GM03348 (cell line): ENCODE measurements at regions not wholly inside any gene's neighbourhood (a gene's known extent, or its start where the extent isn't known, plus 50 kb on each side); places are given as distances from the start of the nearest gene placed in this dataset.
"Not testable (repeated sequence)": the region's sequence is repeated elsewhere in the genome, so short reads cannot be mapped to it uniquely, and the experiment has no call there.

Source experiments
- DNase-seq: peaks from one replicate; pipeline ENCODE4 v3.0.0; 2012; ENCODE audit warnings: low spot score

DNA sequence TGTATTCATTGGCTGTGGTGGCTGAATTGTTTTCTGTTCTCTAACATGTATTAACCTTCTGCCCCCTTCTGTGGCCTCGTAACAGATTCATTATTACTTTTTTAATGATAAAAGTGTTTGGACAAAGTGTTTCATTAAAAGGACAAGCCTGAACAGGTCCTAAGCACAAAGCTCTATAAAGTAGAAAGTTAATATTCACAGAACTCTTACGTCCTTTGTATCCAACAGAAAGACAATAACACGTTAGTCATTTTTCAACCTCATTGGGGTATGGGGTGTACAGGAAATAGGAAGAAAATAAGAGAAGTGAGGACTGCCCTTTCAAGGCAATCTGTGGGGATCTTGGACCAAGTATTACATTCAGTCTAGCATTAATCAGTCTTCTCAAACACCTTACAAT, 105.5 kb upstream of the RGPD4 start:
- no peak for DNase-seq

DNA sequence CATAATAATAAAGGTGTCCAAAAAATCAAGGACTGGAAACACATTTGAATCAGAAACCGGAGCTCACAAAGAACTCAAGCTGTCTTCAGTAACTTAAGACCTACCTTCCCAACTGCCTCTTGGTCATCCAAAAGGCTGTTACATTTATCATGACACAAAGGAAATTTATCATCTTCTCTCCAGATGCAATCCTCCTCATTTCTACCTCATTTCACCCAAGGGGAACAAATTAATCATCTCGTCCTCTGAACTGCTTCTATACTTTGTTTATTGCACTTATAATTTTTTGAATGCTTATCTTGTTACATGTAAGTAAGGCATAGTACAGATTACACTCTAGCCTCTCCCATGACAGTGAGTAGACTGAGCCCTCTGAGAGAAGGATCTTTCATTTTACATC, 105.1 kb upstream of the RGPD4 start:
- DNase-seq: no peak

DNA sequence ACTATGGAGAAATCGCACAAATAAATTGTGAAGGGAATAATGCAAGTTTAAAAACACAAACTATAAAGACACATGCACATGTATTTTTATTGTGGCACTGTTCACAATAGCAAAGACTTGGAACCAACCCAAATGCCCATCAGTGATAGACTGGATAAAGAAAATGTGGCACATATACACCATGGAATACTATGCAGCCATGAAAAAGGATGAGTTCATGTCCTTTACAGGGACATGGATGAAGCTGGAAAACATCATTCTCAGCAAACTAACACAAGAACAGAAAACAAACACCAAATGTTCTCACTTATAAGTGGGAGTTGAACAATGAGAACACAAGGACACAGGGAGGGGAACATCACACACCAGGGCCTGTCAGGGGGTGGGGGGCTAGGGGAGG, 100.9 kb upstream of the RGPD4 start:
- not testable (repeated sequence) for DNase-seq

DNA sequence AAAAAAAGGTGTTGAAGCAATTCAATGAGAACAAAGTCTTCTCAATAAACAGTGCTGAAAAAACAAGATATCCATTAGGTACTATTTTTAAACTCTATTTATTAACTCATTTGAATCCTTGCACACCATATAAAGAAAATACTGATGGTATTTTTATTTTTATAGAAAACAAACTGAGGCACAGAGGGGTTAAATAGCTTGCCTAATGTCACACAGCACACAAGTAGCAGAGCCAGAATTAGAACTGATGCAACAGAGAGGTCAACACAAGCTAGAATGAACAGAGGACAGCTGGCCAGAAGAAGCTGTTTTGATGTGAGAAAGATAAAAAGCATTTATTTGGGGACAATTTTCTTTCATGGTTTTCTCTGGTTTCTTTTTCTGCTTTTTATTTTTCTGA, 99.4 kb upstream of the RGPD4 start:
- DNase-seq: no peak

DNA sequence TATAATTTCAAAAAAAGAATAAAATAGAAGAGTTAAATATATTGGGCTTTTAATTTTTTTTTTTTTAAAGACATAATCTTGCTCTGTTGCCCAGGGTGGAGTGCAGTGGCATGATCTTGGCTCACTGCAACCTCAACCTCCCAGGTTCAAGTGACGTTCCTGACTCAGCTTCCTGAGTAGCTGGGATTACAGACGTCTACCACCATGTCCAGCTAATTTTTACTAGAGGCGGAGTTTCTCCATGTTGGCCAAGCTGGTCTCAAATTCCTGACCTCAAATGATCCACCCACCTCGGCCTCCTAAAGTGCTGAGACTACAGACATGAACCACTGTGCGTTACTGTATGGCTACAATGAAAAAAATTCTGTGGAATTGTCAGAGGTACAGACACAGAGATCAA, 98.1 kb upstream of the RGPD4 start:
- DNase-seq: no peak

DNA sequence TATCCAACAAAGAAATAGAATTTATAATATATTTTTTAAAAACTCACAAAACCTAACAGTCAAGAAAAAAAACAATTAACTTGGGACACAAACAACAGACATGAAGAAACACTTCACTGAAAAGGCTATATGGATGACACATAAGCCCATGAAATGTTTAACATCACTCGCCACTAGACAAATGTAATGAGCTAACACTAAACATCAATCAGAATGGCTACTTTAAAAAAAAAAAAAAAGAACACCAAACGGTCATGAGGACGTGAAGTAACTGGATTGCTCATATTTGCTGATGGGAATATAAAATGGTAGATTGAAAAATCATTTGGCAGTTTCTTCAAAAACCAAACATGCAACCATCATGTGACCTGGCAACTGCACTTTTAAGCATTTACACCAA, 97.3 kb upstream of the RGPD4 start:
- DNase-seq: no peak

DNA sequence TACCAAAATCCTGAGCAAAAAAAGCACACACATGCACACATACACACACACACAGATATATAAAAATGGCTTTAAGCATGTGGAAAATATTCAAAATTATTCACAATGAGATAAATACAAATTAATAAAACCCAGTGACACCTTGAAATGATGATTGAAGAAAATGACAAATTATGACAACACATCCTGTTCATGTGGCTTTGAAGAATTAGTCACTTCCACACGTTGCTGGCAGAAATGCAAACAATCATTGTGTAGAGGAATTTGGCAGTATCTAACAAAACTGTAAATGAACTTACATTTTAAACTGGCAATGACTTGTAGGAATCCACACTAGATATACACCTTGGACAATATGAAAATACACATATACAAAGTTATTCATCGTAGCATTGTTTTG, 95.8 kb upstream of the RGPD4 start:
- no peak for DNase-seq

DNA sequence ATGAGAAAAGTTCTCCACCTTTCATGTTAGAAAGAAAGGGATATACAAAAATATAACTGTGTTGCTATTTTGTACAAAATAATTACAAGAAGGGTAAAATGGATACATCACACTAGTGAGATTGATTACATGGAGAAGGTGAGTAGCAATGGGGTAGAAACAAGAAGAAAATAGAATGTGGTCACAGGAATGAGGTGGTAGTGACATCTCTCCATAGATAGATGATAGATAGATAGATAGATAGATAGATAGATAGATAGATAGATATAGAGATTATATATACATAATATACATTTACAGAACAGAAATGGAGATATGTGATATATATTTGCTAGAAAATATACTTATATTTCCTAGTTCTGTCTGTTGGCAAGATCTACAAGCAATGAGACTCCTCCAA, 95.3 kb upstream of the RGPD4 start:
- DNase-seq: no peak

DNA sequence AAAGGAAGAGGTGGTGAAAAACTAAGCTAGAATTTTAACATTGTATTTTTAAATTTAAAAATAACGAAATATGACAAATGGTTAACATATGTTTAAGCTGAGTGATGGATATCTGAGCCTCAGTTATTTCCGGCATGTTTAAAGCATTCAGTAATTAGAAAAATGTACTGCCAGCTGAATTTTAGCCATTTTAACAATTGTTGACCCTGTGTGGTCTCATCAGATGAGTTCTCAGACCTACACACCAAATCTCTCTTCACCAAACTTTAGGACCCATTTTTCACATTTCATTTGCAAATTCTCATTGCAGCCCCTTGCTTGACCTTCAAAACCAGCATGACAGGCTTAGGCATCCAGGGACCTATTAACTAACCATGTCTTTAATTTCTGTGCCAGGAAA, 91.5 kb upstream of the RGPD4 start:
- no peak for DNase-seq

DNA sequence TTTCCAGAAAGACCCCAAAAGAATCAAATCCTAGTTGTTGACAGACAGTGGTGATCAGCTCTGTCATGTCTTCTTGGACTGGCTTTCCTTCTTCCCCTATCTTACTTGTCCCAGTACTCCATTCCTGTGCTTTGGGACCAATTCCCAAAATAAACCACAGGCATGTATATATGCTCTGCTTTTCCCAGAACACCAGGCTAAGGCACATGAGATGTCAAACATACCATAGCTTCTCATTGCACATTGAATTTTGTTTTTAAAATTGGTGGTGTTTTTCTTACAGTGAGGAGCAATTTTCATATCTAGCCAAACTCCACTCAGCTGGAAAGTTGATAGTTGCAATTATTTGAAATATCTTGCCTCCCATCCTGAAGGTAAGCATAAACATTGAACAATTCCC, 88.9 kb upstream of the RGPD4 start:
- DNase-seq: no peak

DNA sequence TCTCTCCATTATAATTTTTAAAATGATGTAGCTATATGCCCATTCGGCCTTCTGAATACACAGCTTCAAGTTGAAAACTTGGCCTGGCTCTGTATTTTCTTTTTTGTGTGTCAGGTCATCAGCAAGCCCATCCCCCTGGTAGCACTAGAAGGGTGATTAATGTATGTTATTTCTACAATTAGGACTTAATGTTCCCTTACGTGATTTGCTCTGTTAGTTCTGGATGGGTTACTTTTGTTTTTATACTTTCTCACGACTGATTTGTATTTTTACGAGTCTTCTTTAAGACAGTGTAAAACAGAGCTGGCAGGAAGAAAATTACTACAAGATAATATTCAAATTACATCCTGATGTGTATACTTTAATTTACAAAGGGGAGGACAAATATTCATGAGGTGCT, 88.4 kb upstream of the RGPD4 start:
- DNase-seq: no peak

DNA sequence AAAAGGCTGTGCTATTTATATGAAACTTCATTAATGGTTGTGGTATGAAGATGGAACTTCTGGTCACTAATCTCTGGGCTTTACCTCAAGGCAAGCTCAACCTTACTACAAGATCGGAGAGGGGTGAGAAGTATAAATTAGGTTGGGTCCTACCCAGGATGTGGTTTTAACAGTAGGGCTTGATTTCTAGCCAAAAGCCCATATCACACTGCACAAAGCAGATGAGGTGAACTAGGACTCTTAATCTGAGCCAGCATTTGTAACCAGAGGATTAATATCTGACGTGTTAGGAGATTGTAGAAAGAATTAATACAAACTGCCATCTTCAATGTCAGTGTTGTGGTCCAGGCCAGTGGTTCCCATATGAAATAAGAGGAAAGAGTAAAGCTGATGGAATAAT, 86.4 kb upstream of the RGPD4 start:
- no peak for DNase-seq

DNA sequence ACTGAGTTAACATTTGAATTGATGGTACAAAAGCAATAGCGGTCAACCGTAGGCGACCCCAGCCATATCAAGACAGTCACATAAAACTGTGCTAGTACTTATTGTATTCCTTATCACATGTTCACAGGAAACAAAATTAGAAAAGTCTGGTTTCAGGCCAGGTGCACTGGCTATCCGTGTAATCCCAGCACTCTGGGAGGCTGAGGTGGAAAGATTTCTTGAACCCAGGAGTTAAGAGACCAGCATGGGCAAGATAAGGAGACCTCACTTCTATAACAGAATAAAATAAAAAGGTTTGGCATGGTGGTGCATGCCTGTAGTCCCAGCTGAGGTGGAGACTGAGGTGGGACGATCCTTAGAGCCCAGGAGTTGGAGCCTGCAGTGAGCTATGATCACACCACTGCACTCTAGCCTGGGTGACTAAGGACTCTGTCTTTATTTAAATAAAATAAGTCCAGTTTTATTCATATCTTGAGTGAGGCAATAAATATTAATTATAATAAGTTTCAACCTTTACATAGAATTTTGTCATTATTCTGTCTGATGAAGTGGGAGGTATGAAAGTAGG, 84.1 kb upstream of the RGPD4 start:
- no peak for DNase-seq

DNA sequence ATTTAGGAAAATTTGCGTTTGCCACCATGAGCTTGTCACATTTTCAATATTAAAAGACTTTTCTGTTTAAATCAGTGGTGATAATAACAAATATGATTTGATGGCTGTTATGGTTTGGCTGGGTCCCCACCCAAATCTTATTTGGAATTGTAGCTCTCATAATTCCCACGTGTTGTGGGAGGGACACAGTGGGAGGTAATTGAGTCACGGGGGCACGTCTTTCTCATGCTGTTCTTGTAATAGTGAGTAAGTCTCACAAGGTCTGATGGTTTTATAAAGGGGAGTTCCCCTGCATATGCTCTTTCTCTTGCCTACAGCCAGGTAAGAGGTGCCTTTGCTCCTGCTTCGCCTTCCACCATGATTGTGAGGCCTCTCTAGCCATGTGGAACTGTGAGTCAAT, 83.4 kb upstream of the RGPD4 start:
- DNase-seq: no peak

DNA sequence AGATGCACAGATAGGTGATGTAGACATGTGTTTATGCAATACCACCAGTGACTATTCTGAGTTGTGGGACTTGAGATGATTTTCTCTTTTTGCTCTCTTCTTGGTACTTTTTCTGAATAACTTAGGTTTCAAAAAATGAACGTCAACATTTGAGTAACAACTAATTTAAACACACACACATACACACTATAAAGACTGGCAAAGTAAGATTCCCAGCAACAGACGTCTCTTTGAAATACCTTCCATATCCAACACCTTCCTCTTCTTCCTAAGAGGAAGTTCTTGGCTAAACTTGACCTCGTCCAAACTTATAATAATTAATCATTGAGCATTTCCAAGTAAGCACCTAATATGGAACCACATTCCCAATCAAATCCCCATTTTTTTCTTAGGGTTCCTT, 81.6 kb upstream of the RGPD4 start:
- no peak for DNase-seq

DNA sequence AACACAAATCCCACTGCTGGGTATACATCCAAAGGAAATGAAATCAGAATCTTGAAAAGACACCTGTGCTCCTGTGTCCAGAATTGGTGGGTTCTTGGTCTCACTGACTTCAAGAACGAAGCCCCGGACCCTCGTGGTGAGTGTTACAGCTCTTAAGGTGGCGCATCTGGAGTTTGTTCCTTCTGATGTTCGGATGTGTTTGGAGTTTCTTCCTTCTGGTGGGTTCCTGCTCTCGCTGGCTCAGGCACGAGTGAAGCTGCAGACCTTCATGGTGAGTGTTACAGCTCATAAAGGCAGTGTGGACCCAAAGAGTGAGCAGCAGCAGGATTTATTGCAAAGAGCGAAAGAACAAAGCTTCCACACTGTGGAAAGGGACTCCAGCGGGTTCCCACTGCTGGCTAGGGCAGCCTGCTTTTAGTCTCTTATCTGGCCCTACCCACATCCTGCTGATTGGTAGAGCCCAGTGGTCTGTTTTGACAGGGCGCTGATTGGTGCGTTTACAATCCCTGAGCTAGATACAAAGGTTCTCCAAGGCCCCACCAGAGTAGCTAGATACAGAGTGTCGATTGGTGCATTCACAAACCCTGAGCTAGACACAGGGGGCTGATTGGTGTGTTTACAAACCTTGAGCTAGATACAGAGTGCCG, 80.0 kb upstream of the RGPD4 start:
- not testable (repeated sequence) for DNase-seq

DNA sequence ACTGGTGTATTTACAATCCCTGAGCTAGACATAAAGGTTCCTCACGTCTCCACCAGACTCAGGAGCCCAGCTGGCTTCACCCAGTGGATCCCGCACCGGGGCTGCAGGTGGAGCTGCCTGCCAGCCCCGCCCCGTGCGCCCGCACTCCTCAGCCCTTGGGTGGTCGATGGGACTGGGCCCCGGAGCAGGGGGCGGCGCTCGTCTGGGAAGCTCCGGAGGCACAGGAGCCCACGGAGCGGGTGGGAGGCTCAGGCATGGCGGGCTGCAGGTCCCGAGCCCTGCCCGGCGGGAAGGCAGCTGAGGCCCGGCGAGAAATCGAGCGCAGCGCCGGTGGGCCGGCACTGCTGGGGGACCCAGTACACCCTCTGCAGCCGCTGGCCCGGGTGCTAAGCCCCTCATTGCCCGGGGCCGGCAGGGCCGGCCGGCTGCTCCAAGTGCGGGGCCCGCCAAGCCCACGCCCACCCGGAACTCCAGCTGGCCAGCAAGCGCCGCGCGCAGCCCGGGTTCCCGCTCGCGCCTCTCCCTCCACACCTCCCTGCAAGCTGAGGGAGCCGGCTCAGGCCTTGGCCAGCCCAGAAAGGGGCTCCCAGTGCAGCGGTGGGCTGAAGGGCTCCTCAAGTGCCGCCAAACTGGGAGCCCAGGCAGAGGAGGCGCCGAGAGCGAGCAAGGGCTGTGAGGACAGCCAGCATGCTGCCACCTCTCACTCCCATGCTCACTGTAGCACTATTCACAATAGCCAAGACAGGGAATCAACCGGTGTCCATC, 79.3 kb upstream of the RGPD4 start:
- DNase-seq: not testable (repeated sequence)

DNA sequence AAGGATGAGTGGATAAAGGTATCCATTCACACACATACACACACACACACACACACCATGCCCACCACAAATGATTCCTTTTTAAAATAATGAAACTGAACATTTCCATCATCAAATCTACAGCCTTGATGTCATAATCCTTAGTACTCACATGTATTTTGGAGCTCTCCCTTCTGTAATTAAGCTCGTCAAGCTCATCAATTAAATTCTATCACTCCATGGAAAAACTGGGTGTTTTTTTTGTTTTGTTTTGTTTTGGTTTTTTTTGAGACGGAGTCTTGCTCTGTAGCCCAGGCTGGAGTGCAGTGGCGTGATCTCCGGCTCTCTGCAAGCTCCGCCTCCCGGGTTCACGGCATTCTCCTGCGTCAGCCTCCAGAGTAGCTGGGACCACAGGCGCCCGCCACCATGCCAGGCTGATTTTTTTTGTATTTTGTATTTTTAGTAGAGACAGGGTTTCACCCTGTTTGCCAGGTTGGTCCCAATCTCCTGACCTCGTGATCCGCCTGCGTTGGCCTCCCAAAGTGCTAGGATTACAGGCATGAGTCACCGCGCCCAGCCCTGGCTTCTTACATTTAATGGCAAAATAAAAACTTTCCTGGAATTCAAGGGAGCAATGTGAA, 78.6 kb upstream of the RGPD4 start:
- no peak for DNase-seq

DNA sequence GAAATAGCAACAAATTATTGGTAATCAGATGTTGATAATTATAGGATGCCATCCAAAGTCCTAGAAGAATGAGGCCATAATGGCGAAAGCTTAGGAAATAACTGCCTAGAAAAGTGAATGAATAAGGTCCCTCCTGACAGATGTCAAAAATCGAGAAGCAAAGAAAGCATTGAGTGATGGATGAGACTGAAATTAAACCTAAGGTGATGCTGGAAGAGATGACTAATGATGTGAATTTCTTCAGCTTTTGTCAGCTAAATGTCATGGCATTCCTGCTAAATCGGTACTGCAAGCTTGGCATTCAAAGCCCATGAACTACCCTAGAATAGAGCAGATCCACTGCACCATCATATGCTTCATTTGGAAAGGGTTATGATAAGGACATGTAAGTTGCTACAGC, 74.8 kb upstream of the RGPD4 start:
- no peak for DNase-seq

DNA sequence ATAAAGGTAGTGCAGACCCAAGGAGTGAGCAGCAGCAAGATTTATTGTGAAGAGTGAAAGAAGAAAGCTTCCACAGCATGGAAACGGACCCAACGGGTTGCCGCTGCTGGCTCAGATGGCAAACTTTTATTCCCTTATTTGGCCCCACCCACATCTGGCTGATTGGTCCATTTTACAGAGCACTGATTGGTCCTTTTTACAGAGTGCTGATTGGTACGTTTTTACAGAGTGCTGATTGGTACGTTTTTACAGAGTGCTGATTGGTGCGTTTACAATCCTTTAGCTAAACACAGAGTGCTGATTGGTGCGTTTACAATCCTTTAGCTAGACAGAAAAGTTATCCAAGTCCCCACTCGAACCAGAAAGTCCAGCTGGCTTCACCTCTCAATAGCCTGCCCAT, 72.9 kb upstream of the RGPD4 start:
- not testable (repeated sequence) for DNase-seq

DNA sequence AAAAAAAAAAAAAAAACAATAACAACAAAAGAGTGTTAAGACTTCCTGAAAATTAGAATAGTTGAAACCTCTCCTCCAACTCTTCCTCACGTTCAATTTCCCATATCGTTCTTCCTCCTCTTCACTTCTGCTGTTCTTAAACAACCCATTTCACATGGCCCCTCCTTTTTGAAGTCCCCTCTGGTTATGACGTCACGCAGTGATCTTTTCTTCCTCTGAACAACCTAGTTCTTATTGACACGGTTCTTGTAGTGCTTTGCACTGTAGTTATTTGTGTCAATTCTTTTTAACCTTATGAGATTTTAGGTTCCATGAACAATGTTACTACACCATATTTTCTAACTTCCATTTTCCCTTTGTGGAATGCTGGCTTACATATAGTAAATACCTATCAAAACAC, 69.5 kb upstream of the RGPD4 start:
- no peak for DNase-seq

DNA sequence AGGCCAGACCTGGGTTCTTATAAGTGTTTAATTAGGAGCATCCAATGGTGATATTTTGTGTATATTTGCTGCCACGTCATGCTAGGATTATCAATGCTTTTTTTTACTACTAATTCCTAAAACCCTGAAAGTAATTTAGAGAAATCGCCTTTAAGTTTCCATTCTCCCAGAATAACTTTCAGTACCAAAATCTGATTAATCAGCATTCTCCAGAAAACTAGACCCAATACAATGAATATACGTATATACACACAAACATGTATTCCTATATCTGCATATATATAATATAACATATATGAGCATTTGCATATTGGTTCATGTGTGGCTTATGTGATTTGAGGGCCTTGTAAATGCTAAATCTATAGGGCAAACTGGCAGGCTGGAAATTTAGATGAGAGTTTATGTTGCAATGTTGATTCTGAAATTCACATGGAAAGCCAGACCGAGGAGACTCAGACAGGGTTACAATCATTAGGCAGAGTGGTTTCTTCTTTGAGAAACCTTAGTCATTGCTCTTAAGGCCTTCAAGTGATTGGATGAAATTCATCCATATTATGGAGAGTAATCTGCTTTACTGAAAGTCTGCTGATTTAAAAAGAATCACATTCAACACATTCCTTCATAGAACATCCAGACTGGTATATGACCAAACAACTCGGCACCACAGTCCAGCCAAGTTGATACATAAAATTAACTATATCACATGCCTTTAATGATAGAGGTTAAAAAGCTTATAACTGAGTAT, 65.9 kb upstream of the RGPD4 start:
- no peak for DNase-seq

DNA sequence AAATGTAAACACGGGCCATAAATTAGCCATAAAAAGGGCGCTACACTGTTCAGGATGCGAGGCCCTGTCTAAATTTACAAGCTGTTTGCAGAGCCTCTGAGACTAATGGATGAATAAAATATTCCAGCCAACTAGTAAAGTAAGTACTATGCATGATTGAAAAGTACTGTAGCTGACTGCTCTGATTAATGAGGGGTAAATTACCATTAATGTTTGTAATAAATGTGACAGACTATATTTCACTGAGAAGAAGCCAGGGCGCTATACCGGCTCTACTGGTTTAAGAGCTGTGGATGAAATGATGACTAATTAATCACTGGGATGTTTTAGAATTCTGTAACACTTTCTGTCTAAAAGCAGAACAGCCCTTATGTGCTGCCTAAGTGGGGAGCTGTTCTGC, 54.3 kb upstream of the RGPD4 start:
- no peak for DNase-seq
